ENCODE measurements at regions not wholly inside any gene's neighbourhood (a gene's known extent, or its start where the extent isn't known, plus 50 kb on each side); places are given as distances from the start of the nearest gene placed in this dataset.
A peak's percentile ranks its signal among the peaks of the same experiment; 100 is the strongest.

DNA sequence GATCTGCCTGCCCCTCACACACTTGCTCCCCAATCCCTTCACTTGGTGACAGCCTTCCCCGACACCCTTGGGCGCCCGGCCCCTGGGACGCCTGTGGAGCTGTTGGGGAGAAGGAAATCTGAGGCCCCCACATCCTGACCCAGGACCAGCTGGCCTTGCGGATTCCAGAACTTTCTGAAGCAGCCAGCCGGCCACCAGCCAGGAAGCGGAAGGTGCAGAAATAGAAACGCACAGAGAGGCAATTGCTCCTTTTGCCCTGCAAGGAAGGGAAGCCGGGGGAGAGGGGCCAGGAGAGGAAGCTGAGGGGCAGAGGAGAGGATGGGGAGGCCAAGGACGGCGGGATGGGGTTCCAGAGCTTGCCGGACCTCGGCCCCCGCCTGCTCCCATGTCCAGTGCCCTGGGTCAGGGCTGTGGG lies 66.7 kb upstream of the LINC01488 start:
- peaks cover 0 to 4% (median 3%) of the 10 kb centered on the region in 3 donors for H3K27me3 Mint-ChIP-seq (ENCODE audit: low read depth in 3 of 3)
- H3K9me3 Mint-ChIP-seq = peaks cover 0 to 2% (median 0%) of the 10 kb centered on the region in 6 donors

DNA sequence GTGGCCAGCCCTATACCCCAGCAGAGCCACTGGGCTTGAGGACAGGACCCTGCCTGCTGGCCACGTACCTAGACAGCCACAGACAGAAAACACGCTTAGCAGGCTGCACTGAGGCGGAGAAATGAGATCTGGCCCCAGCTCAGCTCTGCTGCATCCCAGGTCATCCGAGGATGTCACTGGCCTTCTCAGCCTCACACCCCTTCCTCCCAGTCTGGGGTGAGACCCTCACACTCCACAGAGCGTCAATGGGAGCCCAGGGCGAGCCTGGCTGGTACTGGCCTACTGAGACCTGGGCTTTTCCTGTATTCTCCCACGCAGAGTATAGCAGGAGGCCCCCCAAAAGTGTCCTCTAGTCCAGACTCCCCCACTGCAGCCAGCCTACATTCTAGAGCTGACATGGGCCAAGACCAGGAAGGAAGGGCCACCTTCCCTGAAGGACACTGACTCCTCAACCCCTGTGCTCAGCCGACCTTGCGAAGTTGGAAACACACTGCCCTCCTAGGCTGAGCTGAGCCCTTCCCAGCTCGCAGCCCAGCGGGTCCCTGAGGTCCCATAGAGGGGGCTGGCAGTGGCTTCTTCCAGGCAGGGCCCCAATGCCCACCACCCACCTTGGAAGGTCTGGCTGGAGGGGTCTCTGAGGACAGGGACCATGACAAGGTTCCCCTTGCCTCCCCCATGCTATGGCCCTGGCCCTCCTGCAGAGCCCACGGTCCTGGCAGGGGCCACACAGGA lies 65.9 kb upstream of the LINC01488 start:
- H3K36me3 Mint-ChIP-seq = peaks cover 0 to 5% (median 0%) of the 10 kb centered on the region in 3 donors
- no peak overlapping the region for H3K27ac Mint-ChIP-seq
- peaks cover 0 to 1% (median 0%) of the 10 kb centered on the region in 3 donors for H3K27me3 Mint-ChIP-seq (ENCODE audit: low read depth in 3 of 3)
- no peaks in the 10 kb centered on the region for H3K4me1 Mint-ChIP-seq
- DNase-seq = no peak
- no peak overlapping the region for H3K4me3 Mint-ChIP-seq
- peaks cover 0 to 2% (median 0%) of the 10 kb centered on the region in 6 donors for H3K9me3 Mint-ChIP-seq

More for the DNA sequence above, 66.7 kb upstream of the LINC01488 start:
- Mint-ChIP-seq H3K4me1 (peaks cover 3 to 4% of the 10 kb centered on the region in 2 donors), H3K27ac (no peak overlapping the region), H3K36me3 (peaks cover 0 to 5% (median 0%) of the 10 kb centered on the region in 3 donors), H3K4me3 (no peak overlapping the region)
- DNase-seq = no peak

DNA sequence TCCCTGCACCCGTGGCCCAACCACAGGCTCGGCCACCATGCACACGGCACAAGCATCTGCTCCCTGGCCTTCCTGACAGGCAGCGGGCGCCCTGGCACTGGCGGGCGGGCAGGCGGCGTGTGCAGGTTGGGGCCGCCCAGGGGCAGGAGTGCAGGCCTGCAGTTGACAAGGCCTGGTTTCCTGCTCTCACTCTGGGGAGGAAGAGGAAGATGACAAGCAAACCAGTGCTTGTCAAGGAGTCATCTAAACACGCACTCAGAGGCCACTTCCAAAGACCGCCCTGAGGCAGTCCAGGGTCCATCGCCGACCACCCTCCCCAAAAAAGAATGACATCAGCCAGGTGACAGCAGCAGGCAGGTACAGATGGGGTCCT lies 65.3 kb upstream of the LINC01488 start:
- H3K4me3 Mint-ChIP-seq = no peak overlapping the region
- no peak overlapping the region for H3K27ac Mint-ChIP-seq
- no peak for DNase-seq
- peaks cover 0 to 5% (median 0%) of the 10 kb centered on the region in 3 donors for H3K36me3 Mint-ChIP-seq
- peaks cover 0 to 1% (median 0%) of the 10 kb centered on the region in 3 donors for H3K27me3 Mint-ChIP-seq (ENCODE audit: low read depth in 3 of 3)
- peaks cover 0 to 2% (median 0%) of the 10 kb centered on the region in 6 donors for H3K9me3 Mint-ChIP-seq
- H3K4me1 Mint-ChIP-seq = no peaks in the 10 kb centered on the region

DNA sequence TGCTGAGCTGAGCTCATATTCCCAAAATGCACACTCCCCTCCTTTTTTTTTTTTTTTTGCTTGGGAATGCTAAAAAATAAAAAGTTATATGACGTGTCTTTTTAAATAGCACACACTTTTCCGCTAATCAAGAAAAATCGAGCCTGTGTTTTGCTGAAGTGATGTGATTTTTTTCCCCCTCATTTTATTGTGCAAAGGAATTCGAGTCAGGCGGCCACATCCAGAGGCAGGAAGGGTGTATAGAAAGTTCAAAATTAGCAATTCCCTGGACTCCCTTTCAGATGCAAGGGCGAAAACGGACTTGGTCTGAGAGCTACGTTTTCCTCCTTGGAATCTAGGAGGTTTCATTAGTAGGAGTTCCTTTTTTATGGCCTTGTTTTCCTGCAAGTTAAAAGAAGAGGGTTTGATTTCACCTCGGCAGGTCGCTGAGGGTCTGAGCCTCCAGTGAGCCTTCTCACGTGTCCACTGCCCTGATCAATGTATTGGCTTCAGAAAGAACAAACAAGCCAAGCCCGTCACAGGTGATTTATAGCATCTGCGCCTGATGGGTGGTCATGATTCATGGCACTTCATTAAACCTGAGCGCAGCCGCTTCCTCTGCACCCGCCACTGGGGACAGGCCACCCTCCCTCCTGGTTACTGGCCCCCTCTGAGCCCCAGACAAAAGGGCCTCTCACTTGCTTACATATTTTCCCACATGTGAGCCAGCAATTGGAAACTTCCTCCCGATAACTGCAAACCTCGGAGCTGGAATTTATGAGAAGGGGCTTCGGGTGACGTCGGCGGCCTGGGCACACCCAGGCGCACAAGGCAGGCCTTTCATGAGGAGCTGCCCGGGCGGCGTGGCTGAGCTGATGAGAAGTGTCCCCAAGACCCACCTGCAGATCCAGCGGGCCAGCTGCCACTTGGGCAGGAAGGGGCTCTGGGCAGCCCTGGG lies 64.4 kb upstream of the LINC01488 start:
- Mint-ChIP-seq H3K36me3 (peaks cover 0 to 5% (median 0%) of the 10 kb centered on the region in 3 donors), H3K27ac (no peak overlapping the region), H3K9me3 (peaks cover 0 to 2% (median 0%) of the 10 kb centered on the region in 6 donors), H3K4me3 (no peak overlapping the region), H3K27me3 (ENCODE audit: low read depth in 3 of 3) (peaks cover 0 to 2% (median 0%) of the 10 kb centered on the region in 3 donors), H3K4me1 (no peaks in the 10 kb centered on the region)
- no peak for DNase-seq

DNA sequence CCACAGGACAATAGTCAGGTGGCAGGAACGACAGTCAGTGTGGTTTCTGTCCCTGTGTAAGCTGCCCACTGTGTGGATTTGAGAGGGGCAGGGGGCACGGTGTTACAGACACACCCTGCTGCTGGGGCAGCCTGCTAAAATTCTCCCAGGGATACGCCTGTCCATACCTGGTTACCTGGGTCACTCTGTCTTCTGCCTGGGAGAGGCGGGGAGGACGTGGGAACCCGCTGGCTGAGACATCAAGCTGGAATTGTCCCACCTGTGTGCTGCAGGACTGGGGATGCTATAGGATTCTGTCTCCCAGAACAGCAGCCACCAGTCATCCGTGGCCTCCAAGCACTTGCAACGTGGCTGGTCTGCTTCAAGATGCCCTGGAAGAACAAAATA lies 63.8 kb upstream of the LINC01488 start:
- H3K4me3 Mint-ChIP-seq = no peak overlapping the region
- peaks cover 0 to 7% (median 2%) of the 10 kb centered on the region in 3 donors for H3K27me3 Mint-ChIP-seq (ENCODE audit: low read depth in 3 of 3)
- H3K4me1 Mint-ChIP-seq = no peaks in the 10 kb centered on the region
- no peak overlapping the region for H3K27ac Mint-ChIP-seq
- peaks cover 0 to 5% (median 0%) of the 10 kb centered on the region in 3 donors for H3K36me3 Mint-ChIP-seq
- no peak for DNase-seq
- peaks cover 0 to 2% (median 0%) of the 10 kb centered on the region in 6 donors for H3K9me3 Mint-ChIP-seq

DNA sequence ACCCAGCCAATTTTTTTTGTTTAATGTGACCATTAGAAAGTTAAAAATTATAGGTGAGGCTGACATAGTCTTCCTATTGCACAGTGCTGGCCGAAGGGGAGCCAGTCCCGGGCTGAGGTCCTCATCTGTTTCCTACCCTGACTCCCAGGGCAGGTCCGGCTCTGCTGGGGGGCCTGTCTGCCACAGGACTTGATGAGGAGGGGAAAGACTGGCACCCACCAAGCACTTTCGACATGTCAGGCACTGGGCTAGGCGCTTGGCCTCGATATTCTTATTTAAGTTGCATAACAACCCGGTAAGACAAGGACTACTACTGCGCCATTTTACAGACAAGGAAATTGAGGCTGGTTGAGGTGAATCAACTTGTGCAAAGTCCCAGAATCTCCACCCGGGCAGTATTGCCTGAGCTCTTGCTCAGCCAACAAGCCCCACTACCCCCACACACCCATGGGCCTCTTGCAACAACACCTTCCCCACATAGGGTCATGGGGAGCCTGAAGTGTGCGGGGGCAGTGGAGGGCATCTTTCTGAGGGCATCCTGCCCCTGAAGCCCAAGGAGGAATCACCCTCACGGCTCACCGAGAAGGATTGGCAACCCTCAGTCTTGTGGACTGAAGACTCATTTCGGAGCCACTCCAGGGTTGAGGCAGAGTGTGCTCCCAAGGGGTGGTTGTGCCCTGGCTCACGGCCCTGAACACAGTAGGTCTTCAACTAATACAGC lies 62.7 kb upstream of the LINC01488 start:
- Mint-ChIP-seq H3K36me3 (peaks cover 0 to 5% (median 0%) of the 10 kb centered on the region in 3 donors), H3K27ac (no peak overlapping the region), H3K4me3 (no peak overlapping the region), H3K9me3 (peaks cover 0 to 2% (median 0%) of the 10 kb centered on the region in 6 donors), H3K27me3 (ENCODE audit: low read depth in 3 of 3) (peaks cover 0 to 6% (median 5%) of the 10 kb centered on the region in 3 donors), H3K4me1 (no peaks in the 10 kb centered on the region)
- DNase-seq = no peak

DNA sequence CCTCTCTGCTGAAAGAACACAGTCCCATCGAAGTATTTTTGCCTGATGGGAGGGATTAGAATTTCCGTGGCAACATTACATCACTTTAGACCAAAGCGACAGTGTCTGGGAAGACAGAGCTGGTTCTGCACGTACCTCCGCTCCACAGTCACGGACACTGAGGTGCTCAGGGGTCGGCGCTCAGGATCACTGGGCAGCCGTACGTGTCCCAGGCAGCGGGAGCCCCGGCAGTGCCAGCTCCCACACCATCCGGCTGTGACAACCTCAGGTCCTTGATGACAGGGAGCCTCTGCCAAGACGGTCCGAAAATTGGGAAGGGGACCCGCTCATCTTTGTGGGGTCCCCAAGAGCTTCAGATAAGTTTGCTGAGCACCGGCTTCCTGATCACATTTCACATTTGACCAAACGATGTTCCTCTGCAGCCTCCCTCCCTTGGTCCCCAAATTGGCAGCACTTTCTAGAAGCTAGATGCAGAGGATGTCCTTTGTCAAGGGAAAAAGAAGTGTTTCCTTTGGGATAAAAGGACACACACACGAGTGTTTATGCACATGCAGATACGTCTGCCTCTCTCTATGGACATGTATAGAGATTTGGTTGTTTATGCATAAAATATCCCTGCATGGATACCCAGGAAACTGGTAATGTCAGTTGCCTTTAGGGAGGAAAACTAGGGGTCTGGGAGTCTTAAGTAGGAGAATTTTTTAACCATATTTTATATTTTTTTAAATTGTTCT lies 61.6 kb upstream of the LINC01488 start:
- Mint-ChIP-seq H3K27ac (no peak overlapping the region), H3K4me1 (no peaks in the 10 kb centered on the region), H3K9me3 (peaks cover 0 to 9% (median 7%) of the 10 kb centered on the region in 6 donors), H3K36me3 (no peaks in the 10 kb centered on the region), H3K4me3 (no peak overlapping the region), H3K27me3 (ENCODE audit: low read depth in 3 of 3) (peaks cover 0 to 6% (median 5%) of the 10 kb centered on the region in 3 donors)
- no peak for DNase-seq

DNA sequence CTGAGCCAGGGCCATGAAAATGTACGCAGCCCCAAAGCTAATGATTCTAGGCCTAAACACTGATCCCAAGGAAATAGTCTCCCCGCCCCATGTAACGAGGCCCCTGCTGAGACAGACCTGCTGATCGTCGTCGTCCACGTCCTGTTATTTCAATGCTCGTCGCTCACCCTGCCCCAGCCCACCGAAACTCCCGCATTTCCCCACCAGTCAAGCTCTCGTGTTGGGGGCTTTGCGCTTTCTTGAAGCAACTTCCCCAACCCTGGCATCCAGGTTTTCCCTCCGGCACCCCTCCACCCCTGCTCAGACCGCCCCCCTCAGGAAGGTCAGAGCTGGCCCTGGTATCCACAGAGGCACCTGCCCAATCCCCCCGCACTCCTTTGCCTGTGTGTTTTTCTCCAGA lies 58.8 kb upstream of the LINC01488 start:
- Mint-ChIP-seq H3K27ac (no peak overlapping the region), H3K27me3 (ENCODE audit: low read depth in 3 of 3) (peaks cover 7 to 11% (median 8%) of the 10 kb centered on the region in 3 donors), H3K36me3 (no peaks in the 10 kb centered on the region), H3K9me3 (peaks cover 0 to 15% (median 7%) of the 10 kb centered on the region in 6 donors), H3K4me3 (no peak overlapping the region), H3K4me1 (peaks cover 14 to 17% of the 10 kb centered on the region in 2 donors)
- no peak for DNase-seq

DNA sequence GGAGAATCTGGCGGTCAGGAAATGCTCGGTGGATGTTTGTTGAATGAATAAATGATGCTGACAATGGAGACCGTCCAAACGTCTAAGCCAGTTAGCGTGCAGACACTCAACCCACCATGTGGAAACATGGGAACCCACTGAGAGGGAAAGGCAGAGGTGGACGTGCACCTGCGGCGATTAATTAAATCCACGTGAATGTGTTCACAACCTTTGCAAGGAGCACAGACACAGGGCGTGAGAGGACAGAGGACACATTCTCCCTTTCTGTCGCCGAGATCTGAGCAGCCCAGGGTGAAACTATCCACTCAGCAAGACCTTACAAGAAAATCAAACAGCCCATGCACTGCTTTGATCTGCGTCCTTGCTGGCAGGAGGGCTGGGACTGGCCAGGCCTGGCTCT lies 58.3 kb upstream of the LINC01488 start:
- Mint-ChIP-seq H3K4me3 (no peak overlapping the region), H3K27me3 (ENCODE audit: low read depth in 3 of 3) (peaks cover 7 to 11% (median 8%) of the 10 kb centered on the region in 3 donors), H3K9me3 (peaks cover 0 to 15% (median 7%) of the 10 kb centered on the region in 6 donors), H3K36me3 (no peaks in the 10 kb centered on the region), H3K4me1 (peaks cover 14 to 17% of the 10 kb centered on the region in 2 donors), H3K27ac (no peak overlapping the region)
- DNase-seq = no peak

DNA sequence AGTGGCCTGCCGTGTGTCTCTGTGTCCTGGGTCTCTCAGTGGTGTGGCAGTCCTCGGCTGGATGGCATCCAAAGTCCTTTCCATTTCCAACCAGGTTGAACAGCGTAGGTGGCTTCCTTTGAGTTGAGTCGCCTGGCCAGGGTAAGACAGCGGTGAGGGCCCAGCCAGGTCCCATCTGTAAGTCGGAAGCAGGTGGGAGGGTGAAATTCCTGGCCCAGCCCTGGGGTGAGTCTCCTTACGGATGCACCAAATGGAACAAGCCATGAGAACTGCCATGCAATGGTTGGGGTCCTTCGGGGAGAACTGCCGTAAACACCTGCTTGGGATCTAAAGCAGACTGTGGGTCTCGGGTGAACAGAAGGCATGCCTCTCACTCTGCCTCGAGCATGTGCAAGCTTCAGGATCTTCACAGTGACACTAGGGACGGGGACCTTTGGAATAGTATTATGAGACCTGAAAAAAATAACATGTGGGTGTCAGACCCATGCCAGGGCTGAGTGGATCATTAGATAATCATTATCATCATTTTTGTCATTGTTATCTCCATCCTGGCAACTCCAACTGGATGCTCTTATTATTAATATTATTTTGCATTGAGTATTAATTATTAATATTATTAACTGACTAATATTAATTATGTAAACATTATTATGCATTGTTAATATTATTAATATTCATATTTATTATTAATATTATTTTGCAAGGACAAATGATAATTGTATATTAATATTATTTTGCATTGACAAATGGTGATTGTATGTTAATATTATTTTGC lies 57.7 kb upstream of the LINC01488 start:
- DNase-seq = no peak
- Mint-ChIP-seq H3K36me3 (no peaks in the 10 kb centered on the region), H3K9me3 (peaks cover 0 to 15% (median 7%) of the 10 kb centered on the region in 6 donors), H3K4me3 (no peak overlapping the region), H3K27me3 (ENCODE audit: low read depth in 3 of 3) (peaks cover 7 to 11% (median 8%) of the 10 kb centered on the region in 3 donors), H3K27ac (no peak overlapping the region), H3K4me1 (peaks cover 14 to 17% of the 10 kb centered on the region in 2 donors)

DNA sequence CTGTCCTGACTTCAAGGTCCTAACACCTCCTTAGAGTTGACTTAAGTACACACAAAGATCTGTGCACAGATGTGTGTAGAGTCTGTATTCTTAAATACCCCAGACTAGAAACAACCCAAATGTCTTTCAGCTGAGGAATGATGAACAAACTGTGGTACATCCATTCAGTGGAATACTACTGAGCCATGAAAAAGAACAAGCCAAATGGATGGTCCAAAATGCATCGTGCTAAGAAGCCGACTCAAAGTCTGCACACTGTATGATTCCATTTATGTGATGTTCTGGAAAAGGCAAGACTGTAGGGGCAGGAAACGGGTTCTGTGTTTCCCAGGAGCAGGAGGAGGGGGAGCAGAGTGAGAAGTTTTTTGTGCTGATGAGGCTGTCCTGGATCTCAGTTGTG lies 56.7 kb upstream of the LINC01488 start:
- Mint-ChIP-seq H3K4me3 (no peak overlapping the region), H3K4me1 (peaks cover 14 to 17% of the 10 kb centered on the region in 2 donors), H3K27ac (no peak overlapping the region), H3K9me3 (peaks cover 0 to 15% (median 7%) of the 10 kb centered on the region in 6 donors), H3K36me3 (no peaks in the 10 kb centered on the region), H3K27me3 (ENCODE audit: low read depth in 3 of 3) (peaks cover 7 to 11% (median 8%) of the 10 kb centered on the region in 3 donors)
- DNase-seq = no peak

DNA sequence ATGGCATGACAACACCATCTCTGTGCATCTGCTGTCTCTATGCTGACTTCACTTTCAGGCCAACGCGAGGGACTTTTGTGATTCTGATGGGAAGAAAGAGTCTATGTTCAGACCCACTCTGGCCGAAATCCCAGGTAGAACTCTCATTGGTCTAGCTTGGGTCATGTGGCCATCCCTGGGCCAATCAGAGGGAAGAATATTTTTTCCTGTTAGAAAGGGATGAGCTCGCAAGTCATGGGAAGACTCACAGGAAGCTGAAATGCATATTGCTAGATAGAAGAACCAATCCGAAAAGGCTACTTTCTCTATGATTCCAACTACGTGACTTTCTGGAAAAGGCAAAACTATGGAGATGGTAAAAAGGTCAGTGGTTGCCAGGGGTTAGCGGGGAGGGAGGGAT lies 56.0 kb upstream of the LINC01488 start:
- peaks cover 7 to 11% (median 8%) of the 10 kb centered on the region in 3 donors for H3K27me3 Mint-ChIP-seq (ENCODE audit: low read depth in 3 of 3)
- no peaks in the 10 kb centered on the region for H3K36me3 Mint-ChIP-seq
- DNase-seq = no peak
- peak overlapping the region in 2 of 6 donors; percentile 17 to 23 for H3K27ac Mint-ChIP-seq
- H3K4me3 Mint-ChIP-seq = peak overlapping the region in 4 of 5 donors; percentile 44 to 75 (median 56)
- H3K9me3 Mint-ChIP-seq = peaks cover 0 to 15% (median 7%) of the 10 kb centered on the region in 6 donors
- H3K4me1 Mint-ChIP-seq = peaks cover 14 to 17% of the 10 kb centered on the region in 2 donors

Data from immature natural killer cell (primary cell).